CD4-positive, alpha-beta T cell (primary cell): ENCODE measurements at regions not wholly inside any gene's neighbourhood (a gene's known extent, or its start where the extent isn't known, plus 50 kb on each side); places are given as distances from the start of the nearest gene placed in this dataset.

ENCODE experiments used
- ATAC-seq: fragments of 200-7000 bp; cut with Tn5 transposase; one replicate; pipeline ENCODE4 v1.10.0; 2022; ENCODE audit warnings: mild to moderate bottlenecking; ENCODE audit not compliant: poor library complexity
- CTCF ChIA-PET: fragments of 350-600 bp; sonication (Branson Sonifier 250); formaldehyde crosslinking; loops from one replicate; lab custom pipeline; 2021; ENCODE audit warnings: antibody characterized with exemption, inconsistent platforms; lab: Charles Lee
- POLR2A ChIA-PET: fragments of 350-600 bp; sonication (Branson Sonifier 250); formaldehyde crosslinking; loops from one replicate; lab custom pipeline; 2021; ENCODE audit warnings: antibody characterized with exemption, inconsistent platforms; lab: Charles Lee
- DNase-seq, 14 experiments: peaks; one replicate each; pipeline ENCODE4 v3.0.0-alpha.2; 2013 to 2020; ENCODE audit warnings: mixed read lengths in 2 of 14
- H3K27ac ChIP-seq, 2 donors: one replicate each; pipeline versions ENCODE4 v1.5.1 to v1.7.0; 2013; ENCODE audit warnings: low read length in 2 of 2, low read depth in 1 of 2, mild to moderate bottlenecking in 1 of 2
- H3K27me3 ChIP-seq, 2 experiments: 1 replicate in 1 of 2; 2 replicates in 1 of 2; pipeline versions ENCODE4 v1.6.1 to v1.7.0; 2013; ENCODE audit warnings: low read length in 2 of 2, control low read depth in 1 of 2, mild to moderate bottlenecking in 1 of 2, moderate library complexity in 1 of 2; ENCODE audit not compliant: insufficient read depth in 2 of 2, control insufficient read depth in 1 of 2
- H3K36me3 ChIP-seq: one replicate; pipeline ENCODE4 v1.6.1; 2013; ENCODE audit warnings: low read length, control low read depth; ENCODE audit not compliant: insufficient read depth
- H3K4me1 ChIP-seq: one replicate; pipeline ENCODE4 v1.6.1; 2013; ENCODE audit warnings: low read length, control low read depth; ENCODE audit not compliant: insufficient read depth
- H3K4me3 ChIP-seq: one replicate; pipeline ENCODE4 v1.5.1; 2013; ENCODE audit warnings: mild to moderate bottlenecking, low read length, moderate library complexity
- H3K9me3 ChIP-seq, 2 experiments: 1 replicate in 1 of 2; 2 replicates in 1 of 2; pipeline versions ENCODE4 v1.6.1 to v1.7.0; 2013; ENCODE audit warnings: low read length in 2 of 2, mild to moderate bottlenecking in 2 of 2, control low read depth in 1 of 2, moderate library complexity in 1 of 2; ENCODE audit not compliant: control insufficient read depth in 1 of 2, insufficient read depth in 1 of 2
- H3K27ac Mint-ChIP-seq: one replicate; pipeline ENCODE4 v1.8.0; 2020; ENCODE audit warnings: mixed read lengths
- H3K27me3 Mint-ChIP-seq: one replicate; pipeline ENCODE4 v1.8.0; 2021; ENCODE audit warnings: mixed read lengths
- H3K36me3 Mint-ChIP-seq: one replicate; pipeline ENCODE4 v1.8.0; 2021; ENCODE audit warnings: low read depth, mixed read lengths
- H3K4me1 Mint-ChIP-seq: one replicate; pipeline ENCODE4 v1.8.0; 2021; ENCODE audit warnings: low read depth, mixed read lengths
- H3K4me3 Mint-ChIP-seq: one replicate; pipeline ENCODE4 v1.8.0; 2020; ENCODE audit warnings: mild to moderate bottlenecking, mixed read lengths
- H3K9me3 Mint-ChIP-seq: one replicate; pipeline ENCODE4 v1.8.0; 2020; ENCODE audit warnings: mixed read lengths
- intact Hi-C, 2 experiments: fragments of 100-400 bp; cut with DNase I in 1 of 2; cut with micrococcal nuclease in 1 of 2; formaldehyde crosslinking; loops; one replicate each; pipeline versions ENCODE4 v1.15.1 to v1.9.0; 2023 to 2025; cut with DNase I, micrococcal nuclease
- TF ChIP-seq, protein P1 (sequence below): fragments of 200-600 bp; IDR thresholded peaks from one replicate; pipeline ENCODE4 v1.8.0; 2022; ENCODE audit warnings: antibody characterized with exemption, mild to moderate bottlenecking

DNA sequence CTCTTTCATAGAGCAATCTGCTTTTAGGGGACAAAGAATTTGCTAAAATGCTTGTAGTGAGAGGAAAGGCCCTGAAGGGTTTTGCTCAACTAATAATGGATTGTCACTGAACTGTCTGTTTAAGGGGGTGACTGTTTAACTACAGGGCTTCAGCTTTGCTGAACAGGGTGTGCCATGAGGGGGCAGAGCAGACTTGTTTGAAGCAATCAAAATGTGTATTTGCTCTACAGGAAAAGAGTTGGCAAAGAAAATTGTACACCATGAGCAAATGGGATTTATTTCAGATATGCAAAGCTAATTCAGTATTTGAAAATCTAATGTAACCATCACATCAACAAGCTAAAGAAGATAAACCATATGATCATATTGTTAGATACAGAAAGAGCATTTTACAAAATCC lies 154.3 kb downstream of the GABRG2 start:
- no peaks in the 10 kb centered on the region for H3K4me1 Mint-ChIP-seq
- no peaks in the 10 kb centered on the region for H3K36me3 Mint-ChIP-seq
- ATAC-seq (no peak), DNase-seq (no peak)
- H3K27me3 ChIP-seq: no peaks in the 10 kb centered on the region
- no peak overlapping the region for H3K4me3 ChIP-seq
- intact Hi-C loops: no loop called here
- H3K9me3 Mint-ChIP-seq: peaks cover 4% of the 10 kb centered on the region
- TF ChIP-seq, protein P1, sequence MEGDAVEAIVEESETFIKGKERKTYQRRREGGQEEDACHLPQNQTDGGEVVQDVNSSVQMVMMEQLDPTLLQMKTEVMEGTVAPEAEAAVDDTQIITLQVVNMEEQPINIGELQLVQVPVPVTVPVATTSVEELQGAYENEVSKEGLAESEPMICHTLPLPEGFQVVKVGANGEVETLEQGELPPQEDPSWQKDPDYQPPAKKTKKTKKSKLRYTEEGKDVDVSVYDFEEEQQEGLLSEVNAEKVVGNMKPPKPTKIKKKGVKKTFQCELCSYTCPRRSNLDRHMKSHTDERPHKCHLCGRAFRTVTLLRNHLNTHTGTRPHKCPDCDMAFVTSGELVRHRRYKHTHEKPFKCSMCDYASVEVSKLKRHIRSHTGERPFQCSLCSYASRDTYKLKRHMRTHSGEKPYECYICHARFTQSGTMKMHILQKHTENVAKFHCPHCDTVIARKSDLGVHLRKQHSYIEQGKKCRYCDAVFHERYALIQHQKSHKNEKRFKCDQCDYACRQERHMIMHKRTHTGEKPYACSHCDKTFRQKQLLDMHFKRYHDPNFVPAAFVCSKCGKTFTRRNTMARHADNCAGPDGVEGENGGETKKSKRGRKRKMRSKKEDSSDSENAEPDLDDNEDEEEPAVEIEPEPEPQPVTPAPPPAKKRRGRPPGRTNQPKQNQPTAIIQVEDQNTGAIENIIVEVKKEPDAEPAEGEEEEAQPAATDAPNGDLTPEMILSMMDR: no peak
- H3K4me1 ChIP-seq: no peaks in the 10 kb centered on the region
- H3K27ac ChIP-seq: no peak overlapping the region
- no peak overlapping the region for H3K4me3 Mint-ChIP-seq
- H3K27me3 Mint-ChIP-seq: no peaks in the 10 kb centered on the region
- H3K27ac Mint-ChIP-seq: no peak overlapping the region
- H3K9me3 ChIP-seq: peaks cover 4 to 10% of the 10 kb centered on the region in 2 experiments
- ChIA-PET CTCF (no interaction called here), POLR2A (no interaction called here)
- H3K36me3 ChIP-seq: no peaks in the 10 kb centered on the region

DNA sequence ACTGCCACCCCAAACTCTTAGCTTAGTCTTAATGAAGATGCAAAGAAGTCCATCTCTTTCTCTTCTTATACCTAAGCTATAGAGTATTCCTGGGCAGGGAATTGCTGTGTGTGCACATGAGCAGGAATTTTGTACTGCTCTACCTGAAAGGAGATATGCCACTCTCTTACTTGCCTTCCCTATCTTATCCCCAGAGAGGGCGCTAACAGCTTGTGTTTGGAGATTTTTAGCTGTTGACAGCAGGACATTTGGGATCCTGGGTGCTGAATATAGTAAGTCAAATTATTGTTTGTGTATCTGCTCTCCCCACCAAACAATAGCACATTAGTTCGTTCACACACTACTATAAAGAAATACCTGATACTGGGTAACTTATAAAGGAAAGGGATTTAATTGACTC lies 159.5 kb downstream of the GABRG2 start:
- ChIA-PET CTCF (no interaction called here), POLR2A (no interaction called here)
- no peaks in the 10 kb centered on the region for H3K36me3 Mint-ChIP-seq
- ATAC-seq (no peak), DNase-seq (no peak)
- Histone ChIP-seq H3K4me3 (no peak overlapping the region), H3K36me3 (no peaks in the 10 kb centered on the region), H3K9me3 (peaks cover 4 to 6% of the 10 kb centered on the region in 2 experiments), H3K4me1 (no peaks in the 10 kb centered on the region), H3K27me3 (no peaks in the 10 kb centered on the region), H3K27ac (no peak overlapping the region)
- H3K4me3 Mint-ChIP-seq: no peak overlapping the region
- H3K27me3 Mint-ChIP-seq: no peaks in the 10 kb centered on the region
- intact Hi-C loops: no loop called here
- TF ChIP-seq, protein P1: no peak
- H3K27ac Mint-ChIP-seq: no peak overlapping the region
- H3K4me1 Mint-ChIP-seq: no peaks in the 10 kb centered on the region
- H3K9me3 Mint-ChIP-seq: peaks cover 8% of the 10 kb centered on the region

DNA sequence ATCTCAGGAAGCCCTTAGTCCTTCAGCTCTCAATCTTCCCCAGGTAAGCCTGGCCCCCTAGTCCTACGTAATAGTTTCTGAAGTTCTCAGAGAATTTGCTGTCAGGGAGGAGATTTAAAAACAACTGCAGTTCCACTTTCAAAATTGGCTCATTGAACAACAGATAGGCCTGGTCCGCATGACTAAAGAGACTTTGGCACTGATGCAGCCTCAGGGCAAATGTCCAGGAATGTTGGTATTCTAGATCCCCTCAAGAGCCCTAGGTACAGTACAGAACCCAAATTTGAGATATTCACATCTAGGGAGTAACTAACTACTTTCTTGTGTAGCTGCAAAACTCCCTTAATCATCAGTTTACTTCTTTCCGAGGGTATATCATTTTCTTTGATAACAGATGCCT lies 162.8 kb downstream of the GABRG2 start:
- H3K9me3 ChIP-seq: peaks cover 0 to 3% of the 10 kb centered on the region in 2 experiments
- no peak for ATAC-seq
- H3K4me3 ChIP-seq: no peak overlapping the region
- H3K27me3 ChIP-seq: no peaks in the 10 kb centered on the region
- no peak for DNase-seq
- POLR2A ChIA-PET: no interaction called here
- intact Hi-C loops: no loop called here
- no peak overlapping the region for H3K27ac ChIP-seq
- TF ChIP-seq, protein P1: no peak
- H3K36me3 ChIP-seq: no peaks in the 10 kb centered on the region
- H3K4me3 Mint-ChIP-seq: no peak overlapping the region
- peaks cover 8% of the 10 kb centered on the region for H3K9me3 Mint-ChIP-seq
- no peaks in the 10 kb centered on the region for H3K27me3 Mint-ChIP-seq
- no peak overlapping the region for H3K27ac Mint-ChIP-seq
- no peaks in the 10 kb centered on the region for H3K4me1 Mint-ChIP-seq
- no peaks in the 10 kb centered on the region for H3K36me3 Mint-ChIP-seq
- CTCF ChIA-PET: no interaction called here
- no peaks in the 10 kb centered on the region for H3K4me1 ChIP-seq
